ENCODE measurements at regions not wholly inside any gene's neighbourhood (a gene's known extent, or its start where the extent isn't known, plus 50 kb on each side); places are given as distances from the start of the nearest gene placed in this dataset.

DNA sequence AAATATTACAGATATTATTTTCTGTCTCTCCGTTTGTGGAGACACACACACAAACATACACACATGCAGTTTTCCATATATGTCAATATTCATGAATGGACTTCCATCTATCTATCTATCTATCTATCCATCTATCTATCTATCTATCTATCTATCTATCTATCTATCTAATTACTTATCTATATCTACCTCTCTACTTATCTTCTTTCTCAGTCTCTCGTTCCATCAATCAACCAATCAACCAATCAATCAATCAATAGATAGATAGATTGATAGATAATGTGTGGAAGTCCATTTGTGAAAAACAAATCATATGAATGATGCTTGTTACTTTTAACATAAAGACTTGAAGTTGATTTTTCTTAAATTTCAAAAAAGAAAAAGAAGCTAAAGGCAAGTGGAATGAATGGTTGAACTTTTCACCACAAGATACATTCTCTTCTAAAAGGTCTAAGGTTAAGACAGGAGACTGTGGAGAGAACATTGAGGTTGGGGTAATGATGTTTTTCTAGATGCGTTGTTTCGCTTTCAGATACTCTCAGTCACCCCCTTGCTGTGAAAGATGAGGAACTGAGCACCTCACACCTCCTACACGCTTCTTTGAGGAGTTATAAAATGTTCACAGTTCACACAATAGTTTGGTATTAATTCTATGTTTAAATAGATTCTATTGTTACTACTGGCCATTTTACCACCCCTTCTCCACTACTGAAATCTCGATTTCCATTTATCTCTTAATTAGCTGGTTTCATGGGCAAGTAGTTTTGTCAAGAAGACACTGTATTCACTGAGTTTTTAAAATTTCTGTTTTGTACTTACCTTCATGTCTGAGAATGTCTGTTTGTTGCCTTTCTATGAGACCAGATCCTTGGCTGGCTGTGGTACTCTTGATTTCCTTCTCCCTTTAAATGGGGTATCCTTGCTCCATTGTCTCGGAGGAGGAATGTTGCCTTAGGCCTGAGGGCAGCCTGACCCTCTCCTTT, 114.1 kb downstream of the EMX2 start (continued):
- TF ChIP-seq, protein P1, sequence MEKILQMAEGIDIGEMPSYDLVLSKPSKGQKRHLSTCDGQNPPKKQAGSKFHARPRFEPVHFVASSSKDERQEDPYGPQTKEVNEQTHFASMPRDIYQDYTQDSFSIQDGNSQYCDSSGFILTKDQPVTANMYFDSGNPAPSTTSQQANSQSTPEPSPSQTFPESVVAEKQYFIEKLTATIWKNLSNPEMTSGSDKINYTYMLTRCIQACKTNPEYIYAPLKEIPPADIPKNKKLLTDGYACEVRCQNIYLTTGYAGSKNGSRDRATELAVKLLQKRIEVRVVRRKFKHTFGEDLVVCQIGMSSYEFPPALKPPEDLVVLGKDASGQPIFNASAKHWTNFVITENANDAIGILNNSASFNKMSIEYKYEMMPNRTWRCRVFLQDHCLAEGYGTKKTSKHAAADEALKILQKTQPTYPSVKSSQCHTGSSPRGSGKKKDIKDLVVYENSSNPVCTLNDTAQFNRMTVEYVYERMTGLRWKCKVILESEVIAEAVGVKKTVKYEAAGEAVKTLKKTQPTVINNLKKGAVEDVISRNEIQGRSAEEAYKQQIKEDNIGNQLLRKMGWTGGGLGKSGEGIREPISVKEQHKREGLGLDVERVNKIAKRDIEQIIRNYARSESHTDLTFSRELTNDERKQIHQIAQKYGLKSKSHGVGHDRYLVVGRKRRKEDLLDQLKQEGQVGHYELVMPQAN (conservative IDR thresholded peaks at IDR 0.05): no peak
- TF ChIP-seq NFYA (IDR thresholded peaks at IDR 0.05; ENCODE audit: borderline replicate concordance, low read depth, low read length) (no peak), ZNF217 (IDR thresholded peaks at IDR 0.05) (peak; percentile 91; the same call in 1 of the 2 replicates), HDAC6 (IDR thresholded peaks at IDR 0.05; ENCODE audit: unreplicated experiment) (no peak), CBFB (IDR thresholded peaks at IDR 0.05; ENCODE audit: low read depth) (0 out of 2 replicates have a peak, but pooled peaks have one; percentile 45), ASH2L (IDR thresholded peaks at IDR 0.05; ENCODE audit: borderline replicate concordance, low read depth) (0 out of 2 replicates have a peak, but pooled peaks have one; percentile 51)
- TF ChIP-seq, protein P2, sequence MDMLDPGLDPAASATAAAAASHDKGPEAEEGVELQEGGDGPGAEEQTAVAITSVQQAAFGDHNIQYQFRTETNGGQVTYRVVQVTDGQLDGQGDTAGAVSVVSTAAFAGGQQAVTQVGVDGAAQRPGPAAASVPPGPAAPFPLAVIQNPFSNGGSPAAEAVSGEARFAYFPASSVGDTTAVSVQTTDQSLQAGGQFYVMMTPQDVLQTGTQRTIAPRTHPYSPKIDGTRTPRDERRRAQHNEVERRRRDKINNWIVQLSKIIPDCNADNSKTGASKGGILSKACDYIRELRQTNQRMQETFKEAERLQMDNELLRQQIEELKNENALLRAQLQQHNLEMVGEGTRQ (IDR thresholded peaks at IDR 0.05; ENCODE audit: borderline replicate concordance, low read depth, low read length): no peak
- TF ChIP-seq, protein P3, sequence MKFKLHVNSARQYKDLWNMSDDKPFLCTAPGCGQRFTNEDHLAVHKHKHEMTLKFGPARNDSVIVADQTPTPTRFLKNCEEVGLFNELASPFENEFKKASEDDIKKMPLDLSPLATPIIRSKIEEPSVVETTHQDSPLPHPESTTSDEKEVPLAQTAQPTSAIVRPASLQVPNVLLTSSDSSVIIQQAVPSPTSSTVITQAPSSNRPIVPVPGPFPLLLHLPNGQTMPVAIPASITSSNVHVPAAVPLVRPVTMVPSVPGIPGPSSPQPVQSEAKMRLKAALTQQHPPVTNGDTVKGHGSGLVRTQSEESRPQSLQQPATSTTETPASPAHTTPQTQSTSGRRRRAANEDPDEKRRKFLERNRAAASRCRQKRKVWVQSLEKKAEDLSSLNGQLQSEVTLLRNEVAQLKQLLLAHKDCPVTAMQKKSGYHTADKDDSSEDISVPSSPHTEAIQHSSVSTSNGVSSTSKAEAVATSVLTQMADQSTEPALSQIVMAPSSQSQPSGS (IDR thresholded peaks at IDR 0.05; ENCODE audit: low read length): peak; percentile 92

Measured in GM12878 (cell line).